DMS 273 (cell line): ENCODE measurements at regions not wholly inside any gene's neighbourhood (a gene's known extent, or its start where the extent isn't known, plus 50 kb on each side); places are given as distances from the start of the nearest gene placed in this dataset.
"Not testable (repeated sequence)": the region's sequence is repeated elsewhere in the genome, so short reads cannot be mapped to it uniquely, and the experiment has no call there.

ENCODE experiments used
- DNase-seq: peaks from one replicate; lab custom pipeline; 2025; ENCODE audit not compliant: unreplicated experiment; lab: John Stamatoyannopoulos, UW

GRCh38 chr6:40705354-40705753 lies 118.2 kb upstream of the LRFN2 start:
- no peak for DNase-seq

GRCh38 chr6:40701352-40702007 lies 114.3 kb upstream of the LRFN2 start:
- DNase-seq, result no peak

- DNase-seq, result no peak
These were observed 112.9 kb upstream of the LRFN2 start for GRCh38 chr6:40700006-40700580.

GRCh38 chr6:40695750-40696415 lies 108.7 kb upstream of the LRFN2 start:
- no peak for DNase-seq

DNA sequence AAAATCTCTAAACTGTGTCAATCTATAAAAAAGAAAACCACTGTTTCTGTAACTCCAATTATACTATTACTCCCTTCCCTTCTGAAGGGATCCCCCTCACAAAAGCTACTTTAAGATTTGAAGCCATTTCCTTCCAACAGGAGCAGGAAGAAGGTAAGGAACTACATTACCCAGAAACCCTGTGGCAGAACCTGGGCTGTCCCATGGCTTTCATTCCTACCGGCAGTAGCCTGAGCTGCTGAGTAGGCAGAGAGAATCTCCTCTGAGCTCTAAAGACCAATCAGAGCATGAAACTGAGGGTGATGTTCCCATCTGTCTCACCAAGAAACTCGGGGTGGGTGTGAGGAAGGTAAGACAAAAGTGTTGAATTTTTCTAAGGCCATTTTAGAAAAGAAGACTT lies 108.0 kb upstream of the LRFN2 start:
- DNase-seq, result peak; percentile 61

GRCh38 chr6:40693768-40694167 lies 106.6 kb upstream of the LRFN2 start:
- DNase-seq, result no peak

DNA sequence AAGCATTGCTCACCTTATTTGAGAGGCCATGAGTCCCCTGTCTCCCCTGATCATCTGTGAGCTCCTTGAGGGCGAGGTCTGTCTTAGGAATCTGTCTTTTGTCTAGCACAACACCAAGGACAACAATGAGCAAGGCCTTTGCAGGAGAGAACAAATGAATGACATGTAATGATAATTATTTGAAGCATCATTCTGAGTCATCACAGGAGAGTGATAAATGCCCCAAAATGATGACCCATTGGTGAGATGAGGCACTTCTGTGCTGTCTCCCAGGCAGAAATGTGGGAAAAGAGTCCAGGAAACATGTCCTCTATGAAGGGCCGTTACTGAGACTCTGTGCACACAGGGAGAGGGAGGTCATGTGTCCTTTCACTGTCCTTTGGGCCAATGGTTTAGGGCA lies 105.2 kb upstream of the LRFN2 start:
- no peak for DNase-seq

DNA sequence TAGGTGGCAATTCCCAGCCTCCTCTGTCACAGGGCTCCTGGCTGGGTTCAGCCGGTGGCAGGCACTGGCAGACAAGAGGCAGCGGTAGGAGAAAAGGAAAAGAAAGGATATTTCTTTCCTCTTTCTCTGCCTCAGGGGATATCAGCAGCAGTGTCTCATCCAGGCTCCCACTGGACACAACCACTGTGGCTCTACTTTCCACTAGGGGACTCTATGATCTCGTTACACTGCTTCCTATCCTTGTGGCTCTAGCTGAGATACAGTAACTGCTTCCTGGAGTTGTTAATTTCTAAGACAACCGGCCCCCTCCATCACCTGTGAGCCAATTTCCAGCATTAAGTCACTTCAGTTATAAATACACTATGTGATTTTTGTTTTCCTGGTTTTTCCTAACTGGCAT lies 102.0 kb upstream of the LRFN2 start:
- DNase-seq, result no peak

DNA sequence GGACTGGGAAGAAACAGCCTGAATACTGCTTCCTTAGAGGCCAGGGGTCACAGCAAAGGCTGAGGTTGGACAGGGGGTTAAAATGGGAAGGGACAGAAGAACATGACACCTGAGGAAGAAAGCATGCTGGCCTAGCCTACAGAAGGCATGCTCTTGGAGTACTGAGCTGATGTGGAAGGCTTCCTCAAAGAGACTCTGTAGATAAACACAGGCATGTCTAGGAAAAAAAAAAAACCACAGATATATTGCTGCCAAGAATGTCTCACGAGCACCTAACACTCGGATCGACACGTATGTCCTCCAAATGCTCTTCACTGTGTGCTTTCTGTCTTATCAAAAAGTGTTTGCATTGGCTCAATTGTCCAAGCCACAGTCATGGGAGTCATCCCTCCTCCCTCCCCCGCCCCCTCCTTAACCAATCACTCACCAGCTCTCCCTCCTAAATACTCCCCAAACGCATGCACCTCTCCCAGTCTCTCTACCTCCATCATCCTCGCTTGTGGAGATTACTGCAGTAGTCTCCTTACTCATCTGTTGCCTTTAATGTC lies 101.1 kb upstream of the LRFN2 start:
- no peak for DNase-seq

DNA sequence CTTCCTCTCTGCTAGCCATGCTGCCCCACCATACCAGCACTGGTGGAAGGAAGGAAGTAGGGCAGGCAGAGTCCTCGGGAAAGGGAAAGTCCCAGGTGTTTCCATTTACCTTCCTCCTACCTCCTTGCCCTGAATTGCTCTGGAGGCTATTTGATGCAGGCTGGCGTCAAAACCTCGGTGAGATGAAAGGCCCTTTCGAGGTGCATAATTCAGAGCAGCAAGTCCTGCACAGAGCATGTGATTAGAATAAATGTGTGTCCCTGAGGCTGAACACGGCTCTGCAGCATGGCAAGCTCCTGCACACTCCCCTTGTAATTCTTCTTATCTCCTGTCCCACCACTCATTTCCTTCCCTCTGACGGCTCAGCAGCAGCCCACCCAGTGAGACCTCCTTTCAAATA lies 98.7 kb upstream of the LRFN2 start:
- no peak for DNase-seq

GRCh38 chr6:40681622-40682021 lies 94.5 kb upstream of the LRFN2 start:
- no peak for DNase-seq

DNA sequence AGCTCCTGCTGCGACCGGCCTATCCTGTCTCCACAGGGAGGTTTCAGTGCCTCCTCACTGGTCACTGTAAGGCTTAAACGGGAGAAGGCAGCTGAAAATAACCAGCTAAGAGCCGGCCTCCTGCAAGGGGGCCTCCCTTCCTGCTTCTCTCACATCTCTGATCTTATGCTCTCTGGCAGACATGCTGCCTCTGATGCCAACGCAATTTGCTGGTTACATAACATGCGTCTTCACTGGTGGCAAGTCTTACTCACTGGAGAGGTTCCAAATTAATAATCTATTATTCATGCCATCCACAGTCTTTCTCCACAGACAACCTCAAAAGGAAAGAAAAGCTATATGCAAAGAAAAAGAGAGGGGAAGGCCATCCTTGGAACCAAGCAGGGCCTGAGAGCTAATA lies 91.8 kb upstream of the LRFN2 start:
- no peak for DNase-seq

DNA sequence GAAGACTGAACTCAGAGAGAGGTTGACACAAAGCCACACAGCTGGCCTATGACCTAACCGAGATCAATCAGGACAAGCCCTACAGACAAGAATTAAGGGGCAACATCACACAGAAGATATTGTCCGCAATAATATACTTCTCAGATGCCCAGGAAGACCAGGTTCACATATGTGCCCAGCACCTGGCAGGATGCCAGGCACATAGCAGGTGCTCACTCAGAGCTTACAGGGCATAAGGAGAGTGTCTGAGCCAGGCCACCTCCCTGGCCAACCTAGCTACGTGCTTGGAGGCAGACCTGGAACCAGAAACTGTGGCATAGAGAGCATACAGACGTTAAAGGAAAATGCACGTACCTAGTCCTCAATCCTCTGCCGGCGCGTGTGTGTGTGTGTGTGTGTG lies 87.0 kb upstream of the LRFN2 start:
- DNase-seq, result peak; percentile 32

- no peak for DNase-seq
These were observed 84.9 kb upstream of the LRFN2 start for GRCh38 chr6:40672087-40672486.

- no peak for DNase-seq
These were observed 84.5 kb upstream of the LRFN2 start for GRCh38 chr6:40671694-40672050.

DNA sequence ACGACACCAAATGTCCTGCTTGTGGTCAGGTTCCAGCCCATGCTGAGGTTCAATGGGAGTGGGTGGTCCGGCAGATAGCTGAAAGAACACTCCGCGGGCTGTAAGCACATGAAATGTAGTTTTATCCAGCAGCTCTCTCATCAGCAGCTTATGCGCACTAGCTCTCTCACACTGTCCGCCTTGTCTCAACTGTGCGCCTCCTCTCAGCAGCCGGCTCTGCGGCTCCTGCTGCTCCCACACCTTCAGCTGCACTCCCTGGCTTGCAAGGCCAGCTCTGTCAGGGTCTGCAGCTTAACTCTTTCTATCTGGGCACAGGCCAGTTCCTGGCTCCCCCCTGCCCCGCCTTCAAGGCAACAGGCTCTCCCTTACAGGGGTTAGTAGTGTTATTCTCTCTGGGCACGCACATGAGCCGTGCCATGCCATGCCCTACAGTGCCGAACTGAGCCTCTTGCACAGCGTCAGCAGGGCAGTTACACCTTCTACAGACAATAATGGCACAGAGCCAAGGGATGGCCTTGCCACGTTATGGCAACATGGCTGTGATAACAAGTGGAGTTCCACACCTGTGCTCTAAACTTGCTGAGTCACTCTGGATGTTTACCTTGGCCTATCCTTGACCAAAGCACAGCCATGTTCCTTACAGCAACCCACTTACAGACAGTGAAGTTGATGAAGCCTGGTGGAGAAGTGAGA lies 84.0 kb upstream of the LRFN2 start:
- peak; percentile 8 for DNase-seq

DNA sequence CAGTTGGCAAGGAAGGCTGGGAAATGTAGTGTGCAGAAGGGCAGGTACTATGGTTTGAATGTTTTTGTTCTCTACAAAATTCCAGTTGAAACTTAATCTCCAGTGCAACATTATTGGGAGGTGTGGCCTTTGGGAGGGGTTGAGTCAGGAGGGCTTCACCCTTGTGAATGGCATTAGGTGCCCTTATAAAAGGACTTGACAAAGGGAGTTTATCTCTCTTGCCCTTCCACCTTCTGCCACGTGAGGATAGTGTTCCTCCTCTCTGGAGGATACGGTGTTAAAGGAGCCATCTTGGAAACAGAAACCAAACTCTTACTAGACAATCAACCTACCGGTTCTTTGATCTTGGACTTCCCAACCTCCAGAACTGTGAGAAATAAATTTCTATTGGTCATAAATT lies 82.2 kb upstream of the LRFN2 start:
- DNase-seq, result no peak

DNA sequence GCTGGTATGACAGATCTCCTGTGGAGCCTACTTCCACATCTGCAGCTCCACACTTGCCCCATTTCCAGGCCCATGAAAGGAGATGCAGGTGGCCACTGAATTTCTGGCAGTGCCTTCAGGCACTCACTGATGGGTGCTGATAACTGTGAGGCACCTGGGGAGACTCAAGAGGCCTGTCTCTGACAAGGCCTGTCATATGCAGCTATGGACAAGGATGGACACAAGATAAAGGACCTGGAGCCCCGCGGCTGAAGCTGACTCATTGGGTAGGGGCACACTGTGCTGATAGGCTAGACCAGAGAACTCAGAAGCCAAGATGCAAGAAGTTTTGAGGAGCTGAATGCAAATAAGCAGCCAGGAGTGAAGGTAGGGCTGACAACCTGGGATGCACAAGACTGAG lies 81.0 kb upstream of the LRFN2 start:
- DNase-seq, result no peak

DNA sequence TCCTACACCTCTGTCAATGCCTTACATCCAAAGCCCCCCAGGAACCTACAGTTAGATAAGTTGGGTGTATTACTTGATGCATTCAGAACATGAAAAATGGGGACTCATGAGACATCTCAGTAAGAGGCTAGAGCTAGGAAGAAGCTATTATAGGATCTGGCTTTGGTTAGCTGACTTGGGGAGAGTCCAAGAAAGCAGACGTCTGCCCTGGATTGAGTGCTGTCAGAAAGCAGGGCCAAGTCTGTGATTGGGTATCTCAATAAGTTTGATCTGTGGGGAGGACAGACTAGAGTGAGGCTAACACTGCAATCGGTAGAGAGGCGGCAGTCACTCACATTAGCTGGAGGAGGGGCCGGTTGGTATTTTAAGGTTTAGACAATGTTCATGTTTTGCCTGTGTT lies 79.4 kb upstream of the LRFN2 start:
- no peak for DNase-seq

DNA sequence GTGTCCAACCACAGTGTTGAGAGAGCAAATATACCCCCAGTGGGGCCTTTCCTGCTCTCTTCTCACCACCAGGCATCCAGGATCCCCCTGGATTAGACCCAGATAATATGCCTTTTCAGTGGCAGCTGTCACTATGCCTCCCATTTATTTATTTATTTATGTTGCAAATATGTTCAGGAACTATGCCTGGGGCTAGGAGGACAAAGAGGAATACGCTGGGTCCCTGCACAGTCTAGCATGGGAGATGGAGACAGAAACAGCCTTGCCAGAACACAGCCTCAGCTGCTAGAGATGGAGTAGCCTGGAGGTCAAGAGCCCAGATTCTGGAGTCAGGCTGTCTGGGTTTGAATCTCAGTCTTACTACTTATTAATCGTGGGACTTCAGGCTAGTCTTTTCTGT lies 74.6 kb upstream of the LRFN2 start:
- no peak for DNase-seq

GRCh38 chr6:40656772-40657171 lies 69.6 kb upstream of the LRFN2 start:
- not testable (repeated sequence) for DNase-seq

GRCh38 chr6:40654828-40655227 lies 67.7 kb upstream of the LRFN2 start:
- DNase-seq, result no peak
